Colonic mucosa (tissue), 4 donors: ENCODE measurements at regions not wholly inside any gene's neighbourhood (a gene's known extent, or its start where the extent isn't known, plus 50 kb on each side); places are given as distances from the start of the nearest gene placed in this dataset.

Experiments used
- DNase-seq: peaks from one replicate; pipeline ENCODE4 v3.0.0-alpha.2; 2020
- H3K27ac ChIP-seq: fragments of 200-600 bp; one replicate; pipeline ENCODE4 v1.8.0; 2021
- H3K27me3 ChIP-seq: fragments of 200-600 bp; one replicate; pipeline ENCODE4 v1.8.0; 2021
- H3K36me3 ChIP-seq: fragments of 200-600 bp; one replicate; pipeline ENCODE4 v1.8.0; 2021
- H3K4me1 ChIP-seq: fragments of 200-600 bp; one replicate; pipeline ENCODE4 v1.8.0; 2021; ENCODE audit warnings: mild to moderate bottlenecking
- H3K4me3 ChIP-seq: fragments of 200-600 bp; one replicate; pipeline ENCODE4 v1.8.0; 2021
- H3K9ac ChIP-seq, 2 donors: one replicate each; pipeline ENCODE4 v1.7.0; 2013; ENCODE audit warnings: control low read depth in 2 of 2, low read depth in 2 of 2, low read length in 2 of 2
- H3K9me3 ChIP-seq: fragments of 200-600 bp; one replicate; pipeline ENCODE4 v1.8.0; 2021
- intact Hi-C: fragments of 100-400 bp; cut with DNase I; formaldehyde crosslinking; loops from one replicate; pipeline ENCODE4 v1.14.1; 2022
- TF ChIP-seq, protein P1 (sequence below): fragments of 200-600 bp; IDR thresholded peaks from one replicate; pipeline ENCODE4 v1.8.0; 2022; ENCODE audit warnings: antibody characterized with exemption, mild to moderate bottlenecking
- donor health status: healthy.
- donor health status: DM: no; HTN: no; CAD: no.
- donor health status: DM: no; HTN: no; CAD: no.

DNA sequence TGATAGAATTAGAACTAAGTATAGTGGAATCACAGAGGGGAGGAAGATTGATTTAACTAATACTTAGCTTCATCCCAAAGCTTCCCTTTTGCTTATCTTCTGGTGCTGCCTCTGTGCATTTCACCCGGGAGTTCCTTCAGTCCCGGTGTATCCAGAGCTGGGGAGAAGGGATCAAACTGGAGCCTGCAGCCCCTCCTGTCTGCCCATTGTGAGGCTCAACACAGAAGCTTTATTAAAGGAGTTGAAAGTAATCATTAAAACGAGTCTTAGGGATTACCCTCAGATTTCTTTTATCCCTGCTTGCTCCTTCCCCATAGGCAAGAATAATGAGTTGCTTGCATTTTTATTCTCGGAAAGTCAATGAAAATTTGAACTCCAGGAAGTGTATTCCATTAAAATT is 739.7 kb upstream of the DDX18 start:
- H3K4me1 ChIP-seq: no peaks in the 10 kb centered on the region
- intact Hi-C loops: no loop called here
- TF ChIP-seq, protein P1, sequence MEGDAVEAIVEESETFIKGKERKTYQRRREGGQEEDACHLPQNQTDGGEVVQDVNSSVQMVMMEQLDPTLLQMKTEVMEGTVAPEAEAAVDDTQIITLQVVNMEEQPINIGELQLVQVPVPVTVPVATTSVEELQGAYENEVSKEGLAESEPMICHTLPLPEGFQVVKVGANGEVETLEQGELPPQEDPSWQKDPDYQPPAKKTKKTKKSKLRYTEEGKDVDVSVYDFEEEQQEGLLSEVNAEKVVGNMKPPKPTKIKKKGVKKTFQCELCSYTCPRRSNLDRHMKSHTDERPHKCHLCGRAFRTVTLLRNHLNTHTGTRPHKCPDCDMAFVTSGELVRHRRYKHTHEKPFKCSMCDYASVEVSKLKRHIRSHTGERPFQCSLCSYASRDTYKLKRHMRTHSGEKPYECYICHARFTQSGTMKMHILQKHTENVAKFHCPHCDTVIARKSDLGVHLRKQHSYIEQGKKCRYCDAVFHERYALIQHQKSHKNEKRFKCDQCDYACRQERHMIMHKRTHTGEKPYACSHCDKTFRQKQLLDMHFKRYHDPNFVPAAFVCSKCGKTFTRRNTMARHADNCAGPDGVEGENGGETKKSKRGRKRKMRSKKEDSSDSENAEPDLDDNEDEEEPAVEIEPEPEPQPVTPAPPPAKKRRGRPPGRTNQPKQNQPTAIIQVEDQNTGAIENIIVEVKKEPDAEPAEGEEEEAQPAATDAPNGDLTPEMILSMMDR: no peak
- no peak overlapping the region for H3K4me3 ChIP-seq
- H3K27ac ChIP-seq: no peak overlapping the region
- no peaks in the 10 kb centered on the region for H3K27me3 ChIP-seq
- H3K9ac ChIP-seq: no peak overlapping the region
- H3K36me3 ChIP-seq: no peaks in the 10 kb centered on the region
- no peaks in the 10 kb centered on the region for H3K9me3 ChIP-seq
- no peak for DNase-seq

DNA sequence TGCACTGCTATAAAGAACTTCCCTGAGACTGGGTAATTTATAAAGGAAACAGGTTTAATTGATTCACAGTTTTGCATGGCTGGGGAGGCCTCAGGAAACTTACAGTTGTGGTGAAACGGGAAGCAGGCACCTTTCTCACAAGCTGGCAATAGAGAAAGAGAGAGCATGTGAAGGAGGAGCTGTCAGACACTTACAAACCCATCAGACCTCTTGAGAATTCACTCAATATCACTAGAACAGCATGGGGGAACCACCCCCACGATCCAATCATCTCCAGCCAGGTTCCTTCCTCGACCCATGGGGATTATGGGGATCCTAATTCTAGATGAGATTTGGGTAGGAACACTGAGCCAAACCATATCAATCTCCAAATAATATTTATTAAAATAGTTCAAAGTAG is 729.2 kb upstream of the DDX18 start:
- TF ChIP-seq, protein P1: no peak
- H3K9me3 ChIP-seq: no peaks in the 10 kb centered on the region
- no peak for DNase-seq
- H3K36me3 ChIP-seq: no peaks in the 10 kb centered on the region
- no peaks in the 10 kb centered on the region for H3K27me3 ChIP-seq
- no peaks in the 10 kb centered on the region for H3K4me1 ChIP-seq
- intact Hi-C loops: no loop called here
- H3K4me3 ChIP-seq: no peak overlapping the region
- H3K9ac ChIP-seq: no peak overlapping the region
- H3K27ac ChIP-seq: no peak overlapping the region

DNA sequence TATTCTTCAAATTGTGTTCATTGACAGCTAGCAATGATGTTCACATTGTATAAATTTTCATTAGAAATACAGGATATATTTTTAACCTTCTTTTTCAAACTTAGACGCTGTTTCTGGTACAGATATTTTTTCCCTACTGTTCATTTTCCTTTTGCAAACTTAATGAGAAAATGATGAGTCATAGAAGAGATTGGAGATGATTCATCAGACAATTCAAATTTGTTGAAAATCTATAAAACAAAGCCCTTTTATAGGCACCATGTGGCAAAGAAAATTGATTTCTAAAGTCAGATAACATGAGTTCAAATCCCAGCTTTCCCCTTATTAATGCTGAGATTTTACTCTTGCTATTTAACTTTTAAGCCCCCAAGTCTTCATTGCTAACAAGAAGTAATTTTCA is 728.8 kb upstream of the DDX18 start:
- DNase-seq: no peak
- Histone ChIP-seq H3K4me1 (no peaks in the 10 kb centered on the region), H3K4me3 (no peak overlapping the region), H3K36me3 (no peaks in the 10 kb centered on the region), H3K27me3 (no peaks in the 10 kb centered on the region), H3K9me3 (no peaks in the 10 kb centered on the region), H3K27ac (no peak overlapping the region), H3K9ac (no peak overlapping the region)
- intact Hi-C loops: no loop called here
- TF ChIP-seq, protein P1: no peak

DNA sequence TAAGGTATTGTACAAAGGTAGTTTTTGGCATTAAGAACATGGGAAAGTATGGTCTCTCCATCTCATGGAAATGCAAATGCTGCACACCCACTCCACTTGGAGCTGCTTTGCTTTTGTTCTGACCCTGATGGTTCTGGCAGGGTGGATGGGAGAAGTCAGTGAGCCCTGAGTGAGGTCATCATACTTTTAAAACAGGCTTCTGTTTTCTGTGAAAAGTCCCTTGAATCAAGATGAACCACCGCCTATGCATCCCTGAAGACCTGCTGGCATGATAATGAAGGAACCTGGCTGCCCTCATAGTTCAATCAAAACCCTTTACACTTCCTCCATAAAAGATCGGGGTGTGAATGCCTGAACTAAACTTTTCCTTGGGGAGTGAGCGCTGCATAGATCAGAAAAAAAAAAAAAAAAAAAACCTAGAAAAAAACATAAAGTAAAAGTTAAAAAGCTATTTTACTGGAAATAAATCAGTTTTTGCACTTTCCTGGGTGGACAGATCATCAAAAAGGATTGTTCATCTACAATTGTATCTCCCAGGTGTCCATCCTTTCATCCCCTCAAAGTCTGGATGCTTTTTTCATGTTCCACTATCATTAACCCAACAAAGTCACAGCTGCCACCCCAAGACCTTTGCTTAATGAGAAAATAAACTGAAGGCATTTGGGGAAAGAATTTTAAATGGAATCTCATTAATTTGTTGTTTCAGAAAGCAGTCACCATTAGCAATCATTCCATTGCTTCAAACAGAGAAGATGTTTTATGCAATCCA is 728.1 kb upstream of the DDX18 start:
- TF ChIP-seq, protein P1: no peak
- no peaks in the 10 kb centered on the region for H3K36me3 ChIP-seq
- H3K4me3 ChIP-seq: no peak overlapping the region
- intact Hi-C loops: no loop called here
- H3K9me3 ChIP-seq: no peaks in the 10 kb centered on the region
- no peak for DNase-seq
- H3K27ac ChIP-seq: no peak overlapping the region
- H3K4me1 ChIP-seq: no peaks in the 10 kb centered on the region
- H3K9ac ChIP-seq: no peak overlapping the region
- H3K27me3 ChIP-seq: no peaks in the 10 kb centered on the region

DNA sequence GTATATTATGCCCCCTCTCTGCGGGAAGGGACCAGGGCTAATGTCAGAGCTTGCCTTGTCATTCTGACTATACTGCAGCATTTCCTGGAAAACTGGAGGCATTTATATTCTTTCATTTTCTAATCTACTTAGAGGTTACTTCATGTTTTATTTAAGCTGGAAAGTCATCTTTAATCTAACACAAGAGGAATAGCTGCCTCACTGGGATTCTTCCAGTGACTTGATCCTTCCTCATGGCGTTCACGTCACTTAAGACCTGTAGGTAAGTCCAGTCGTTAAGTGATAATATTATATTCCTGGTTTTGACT is 727.6 kb upstream of the DDX18 start:
- H3K4me3 ChIP-seq: no peak overlapping the region
- H3K27ac ChIP-seq: no peak overlapping the region
- TF ChIP-seq, protein P1: no peak
- H3K27me3 ChIP-seq: no peaks in the 10 kb centered on the region
- no peak overlapping the region for H3K9ac ChIP-seq
- DNase-seq: no peak
- intact Hi-C loops: no loop called here
- H3K9me3 ChIP-seq: no peaks in the 10 kb centered on the region
- no peaks in the 10 kb centered on the region for H3K4me1 ChIP-seq
- H3K36me3 ChIP-seq: no peaks in the 10 kb centered on the region
